ENCODE measurements at regions not wholly inside any gene's neighbourhood (a gene's known extent, or its start where the extent isn't known, plus 50 kb on each side); places are given as distances from the start of the nearest gene placed in this dataset.
A peak's percentile ranks its signal among the peaks of the same experiment; 100 is the strongest.

DNA sequence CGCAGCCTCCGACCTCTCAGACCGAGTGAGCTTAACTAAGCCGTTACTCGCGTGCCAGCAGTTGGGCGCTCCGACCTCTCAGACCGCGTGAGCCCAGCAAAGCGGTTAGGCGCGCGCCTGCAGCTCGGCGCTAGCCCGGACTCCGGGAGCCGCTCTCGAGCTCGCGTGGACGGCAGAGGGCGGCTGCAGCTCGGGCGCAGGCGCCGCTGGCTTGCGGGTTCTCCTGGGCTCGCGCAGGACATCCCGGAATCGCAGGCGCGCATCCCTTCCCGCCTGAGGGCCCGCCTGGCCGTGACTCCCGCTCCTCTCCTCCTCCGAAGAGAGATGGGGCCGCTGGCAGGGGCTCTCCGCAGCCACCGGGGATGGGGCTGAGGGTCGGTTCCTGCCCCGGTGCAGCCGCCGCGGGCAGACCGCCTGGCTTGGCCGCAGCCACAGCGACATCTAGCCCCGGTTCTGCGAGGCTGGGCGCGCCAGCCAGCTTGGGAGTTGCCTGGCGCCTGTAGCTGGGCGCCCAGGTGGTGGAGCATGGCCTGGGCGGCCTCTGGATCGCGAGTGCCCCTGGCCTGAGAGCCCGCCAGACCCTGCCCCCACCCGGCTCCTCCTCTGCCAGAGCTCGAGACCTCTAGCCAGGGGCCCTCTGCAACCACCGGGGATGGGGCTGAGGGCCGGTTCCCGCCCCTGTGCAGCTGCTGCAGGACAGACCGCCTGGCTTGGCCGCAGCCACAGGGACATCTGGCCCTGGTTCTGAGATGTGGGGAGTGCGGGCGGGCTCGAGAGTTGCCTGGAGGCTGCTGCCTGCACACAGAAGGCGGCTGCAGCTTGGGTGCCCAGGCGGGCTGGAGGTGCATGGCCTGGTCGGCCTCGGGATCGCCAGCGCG lies 85.7 kb upstream of the CCDC180 start (continued):
- 0 out of 2 replicates have a peak, but pooled peaks have one; percentile 52 for TF ChIP-seq MYBL2 (CRISPR knock-in tag; IDR thresholded peaks at IDR 0.05)

DNA sequence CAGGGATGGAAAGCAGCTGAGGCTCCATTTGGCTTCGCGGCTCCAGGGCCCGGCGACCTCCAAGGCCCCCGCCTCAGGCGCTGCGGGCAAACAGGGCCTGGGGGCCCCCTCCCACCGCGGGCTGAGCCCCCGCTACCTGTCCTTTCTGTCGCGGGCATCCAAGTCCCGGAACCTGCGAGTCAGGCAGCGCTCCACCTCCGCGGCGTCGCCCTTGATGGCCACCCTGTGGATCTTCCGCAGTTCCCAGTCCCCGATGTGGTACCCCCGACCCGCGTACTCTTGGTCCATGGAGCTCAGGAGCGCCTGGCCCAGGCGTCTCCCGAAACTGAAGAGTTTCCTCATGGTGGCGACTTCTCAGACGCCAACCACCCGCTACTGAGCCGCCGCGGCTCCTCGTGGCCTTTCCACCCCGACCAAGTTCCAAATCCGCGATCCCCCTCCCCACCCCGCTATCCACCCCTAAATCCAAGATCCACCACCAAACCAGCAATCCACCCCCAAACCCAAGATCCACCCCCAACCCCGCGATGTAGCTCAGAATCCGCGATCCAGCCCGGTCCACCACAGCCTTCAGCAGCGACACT lies 86.5 kb upstream of the CCDC180 start:
- ChIA-PET CTCF (interaction anchor here (0.7 to 1.4 kb wide), 3 partner anchors 16 to 377 kb away, joined by 3 to 6 read pairs (median 4); partner anchors contain the start of gene TMOD1), POLR2A (interaction anchor here (0.6 to 3.3 kb wide), 3 partner anchors 17 to 182 kb away, joined by 3 to 56 read pairs (median 5); partner anchors contain the start of gene CTSV)
- Mint-ChIP-seq H3K27me3 (ENCODE audit: low read depth) (no peaks in the 10 kb centered on the region), H3K4me3 (peak overlapping the region; percentile 86), H3K27ac (peak overlapping the region; percentile 99), H3K4me1 (peaks cover 48% of the 10 kb centered on the region), H3K9me3 (no peaks in the 10 kb centered on the region), H3K36me3 (peaks cover 46% of the 10 kb centered on the region)
- ATAC-seq, result peak; percentile 76
- DNase-seq (ENCODE audit: low spot score), result peak; percentile 41
- no peak for TF ChIP-seq CREB1 (CRISPR knock-in tag; IDR thresholded peaks at IDR 0.05)
- TF ChIP-seq SMAD3 (CRISPR knock-in tag; IDR thresholded peaks at IDR 0.05; ENCODE audit: borderline replicate concordance), result no peak
- no peak for TF ChIP-seq GRHL2 (CRISPR knock-in tag; IDR thresholded peaks at IDR 0.05; ENCODE audit: insufficient replicate concordance, severe bottlenecking)
- no peak; the same call in 1 of the 2 replicates for TF ChIP-seq EMX1 (CRISPR knock-in tag; IDR thresholded peaks at IDR 0.05)
- peak; percentile 51; the same call in 1 of the 2 replicates for TF ChIP-seq ZNF416 (CRISPR knock-in tag; IDR thresholded peaks at IDR 0.05)
- no peak for TF ChIP-seq NR2C2 (CRISPR knock-in tag; IDR thresholded peaks at IDR 0.05)
- TF ChIP-seq ZNF317 (CRISPR knock-in tag; IDR thresholded peaks at IDR 0.05; ENCODE audit: borderline replicate concordance, low read depth), result no peak
- TF ChIP-seq, protein P1, sequence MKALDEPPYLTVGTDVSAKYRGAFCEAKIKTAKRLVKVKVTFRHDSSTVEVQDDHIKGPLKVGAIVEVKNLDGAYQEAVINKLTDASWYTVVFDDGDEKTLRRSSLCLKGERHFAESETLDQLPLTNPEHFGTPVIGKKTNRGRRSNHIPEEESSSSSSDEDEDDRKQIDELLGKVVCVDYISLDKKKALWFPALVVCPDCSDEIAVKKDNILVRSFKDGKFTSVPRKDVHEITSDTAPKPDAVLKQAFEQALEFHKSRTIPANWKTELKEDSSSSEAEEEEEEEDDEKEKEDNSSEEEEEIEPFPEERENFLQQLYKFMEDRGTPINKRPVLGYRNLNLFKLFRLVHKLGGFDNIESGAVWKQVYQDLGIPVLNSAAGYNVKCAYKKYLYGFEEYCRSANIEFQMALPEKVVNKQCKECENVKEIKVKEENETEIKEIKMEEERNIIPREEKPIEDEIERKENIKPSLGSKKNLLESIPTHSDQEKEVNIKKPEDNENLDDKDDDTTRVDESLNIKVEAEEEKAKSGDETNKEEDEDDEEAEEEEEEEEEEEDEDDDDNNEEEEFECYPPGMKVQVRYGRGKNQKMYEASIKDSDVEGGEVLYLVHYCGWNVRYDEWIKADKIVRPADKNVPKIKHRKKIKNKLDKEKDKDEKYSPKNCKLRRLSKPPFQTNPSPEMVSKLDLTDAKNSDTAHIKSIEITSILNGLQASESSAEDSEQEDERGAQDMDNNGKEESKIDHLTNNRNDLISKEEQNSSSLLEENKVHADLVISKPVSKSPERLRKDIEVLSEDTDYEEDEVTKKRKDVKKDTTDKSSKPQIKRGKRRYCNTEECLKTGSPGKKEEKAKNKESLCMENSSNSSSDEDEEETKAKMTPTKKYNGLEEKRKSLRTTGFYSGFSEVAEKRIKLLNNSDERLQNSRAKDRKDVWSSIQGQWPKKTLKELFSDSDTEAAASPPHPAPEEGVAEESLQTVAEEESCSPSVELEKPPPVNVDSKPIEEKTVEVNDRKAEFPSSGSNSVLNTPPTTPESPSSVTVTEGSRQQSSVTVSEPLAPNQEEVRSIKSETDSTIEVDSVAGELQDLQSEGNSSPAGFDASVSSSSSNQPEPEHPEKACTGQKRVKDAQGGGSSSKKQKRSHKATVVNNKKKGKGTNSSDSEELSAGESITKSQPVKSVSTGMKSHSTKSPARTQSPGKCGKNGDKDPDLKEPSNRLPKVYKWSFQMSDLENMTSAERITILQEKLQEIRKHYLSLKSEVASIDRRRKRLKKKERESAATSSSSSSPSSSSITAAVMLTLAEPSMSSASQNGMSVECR (CRISPR knock-in tag; IDR thresholded peaks at IDR 0.05; ENCODE audit: borderline replicate concordance), result 0 out of 2 replicates have a peak, but pooled peaks have one; percentile 6
- TF ChIP-seq KAT7 (CRISPR knock-in tag; IDR thresholded peaks at IDR 0.05; ENCODE audit: borderline replicate concordance), result no peak
- TF ChIP-seq NFYB (CRISPR knock-in tag; conservative IDR thresholded peaks at IDR 0.05; ENCODE audit: low read depth), result no peak
- TF ChIP-seq TP53 (CRISPR knock-in tag; IDR thresholded peaks at IDR 0.05), result no peak
- TF ChIP-seq, protein P2, sequence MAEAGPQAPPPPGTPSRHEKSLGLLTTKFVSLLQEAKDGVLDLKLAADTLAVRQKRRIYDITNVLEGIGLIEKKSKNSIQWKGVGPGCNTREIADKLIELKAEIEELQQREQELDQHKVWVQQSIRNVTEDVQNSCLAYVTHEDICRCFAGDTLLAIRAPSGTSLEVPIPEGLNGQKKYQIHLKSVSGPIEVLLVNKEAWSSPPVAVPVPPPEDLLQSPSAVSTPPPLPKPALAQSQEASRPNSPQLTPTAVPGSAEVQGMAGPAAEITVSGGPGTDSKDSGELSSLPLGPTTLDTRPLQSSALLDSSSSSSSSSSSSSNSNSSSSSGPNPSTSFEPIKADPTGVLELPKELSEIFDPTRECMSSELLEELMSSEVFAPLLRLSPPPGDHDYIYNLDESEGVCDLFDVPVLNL (CRISPR knock-in tag; IDR thresholded peaks at IDR 0.05; ENCODE audit: borderline replicate concordance, low read depth), result 0 out of 2 replicates have a peak, but pooled peaks have one; percentile 5
- TF ChIP-seq, protein P3, sequence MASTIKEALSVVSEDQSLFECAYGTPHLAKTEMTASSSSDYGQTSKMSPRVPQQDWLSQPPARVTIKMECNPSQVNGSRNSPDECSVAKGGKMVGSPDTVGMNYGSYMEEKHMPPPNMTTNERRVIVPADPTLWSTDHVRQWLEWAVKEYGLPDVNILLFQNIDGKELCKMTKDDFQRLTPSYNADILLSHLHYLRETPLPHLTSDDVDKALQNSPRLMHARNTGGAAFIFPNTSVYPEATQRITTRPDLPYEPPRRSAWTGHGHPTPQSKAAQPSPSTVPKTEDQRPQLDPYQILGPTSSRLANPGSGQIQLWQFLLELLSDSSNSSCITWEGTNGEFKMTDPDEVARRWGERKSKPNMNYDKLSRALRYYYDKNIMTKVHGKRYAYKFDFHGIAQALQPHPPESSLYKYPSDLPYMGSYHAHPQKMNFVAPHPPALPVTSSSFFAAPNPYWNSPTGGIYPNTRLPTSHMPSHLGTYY (CRISPR knock-in tag; IDR thresholded peaks at IDR 0.05), result peak; percentile 29; the same call in 1 of the 2 replicates
- TF ChIP-seq RELA (CRISPR knock-in tag; IDR thresholded peaks at IDR 0.05; ENCODE audit: borderline replicate concordance), result no peak
- peak; percentile 37; the same call in 1 of the 2 replicates for TF ChIP-seq NFATC4 (CRISPR knock-in tag; IDR thresholded peaks at IDR 0.05)
- TF ChIP-seq GTF2I (CRISPR knock-in tag; conservative IDR thresholded peaks at IDR 0.05), result no peak
- no peak for TF ChIP-seq ZBTB43 (CRISPR knock-in tag; IDR thresholded peaks at IDR 0.05)
- no peak for TF ChIP-seq TCF7 (CRISPR knock-in tag; IDR thresholded peaks at IDR 0.05; ENCODE audit: low read depth)
- no peak for TF ChIP-seq ZBTB21 (CRISPR knock-in tag; IDR thresholded peaks at IDR 0.05; ENCODE audit: borderline replicate concordance)
- TF ChIP-seq USF1 (CRISPR knock-in tag; IDR thresholded peaks at IDR 0.05), result 0 out of 2 replicates have a peak, but pooled peaks have one; percentile 17

All from WTC11 (cell line).